ENCODE measurements at regions not wholly inside any gene's neighbourhood (a gene's known extent, or its start where the extent isn't known, plus 50 kb on each side); places are given as distances from the start of the nearest gene placed in this dataset.

DNA sequence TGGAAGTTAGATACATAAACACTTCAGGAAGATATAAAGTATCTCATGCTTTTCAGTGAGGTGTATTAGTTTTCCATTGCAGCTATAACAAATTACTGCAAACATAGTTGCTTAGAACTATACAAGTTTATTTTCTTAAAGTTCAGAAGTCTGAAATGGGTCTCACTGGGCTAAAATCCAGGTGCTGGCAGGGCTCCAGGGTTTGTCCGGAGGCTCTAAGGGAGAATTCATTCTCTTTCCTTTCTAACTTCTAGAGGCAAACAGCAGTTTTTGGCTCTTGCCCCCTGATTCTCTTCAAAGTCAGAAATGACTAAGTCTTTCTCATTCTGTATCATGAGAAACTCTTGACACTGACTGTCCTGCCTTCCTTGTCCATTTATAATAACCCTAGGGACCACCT is 138.8 kb downstream of the AASDHPPT start:
- no peak for DNase-seq (ENCODE audit: low read depth, low spot score)

DNA sequence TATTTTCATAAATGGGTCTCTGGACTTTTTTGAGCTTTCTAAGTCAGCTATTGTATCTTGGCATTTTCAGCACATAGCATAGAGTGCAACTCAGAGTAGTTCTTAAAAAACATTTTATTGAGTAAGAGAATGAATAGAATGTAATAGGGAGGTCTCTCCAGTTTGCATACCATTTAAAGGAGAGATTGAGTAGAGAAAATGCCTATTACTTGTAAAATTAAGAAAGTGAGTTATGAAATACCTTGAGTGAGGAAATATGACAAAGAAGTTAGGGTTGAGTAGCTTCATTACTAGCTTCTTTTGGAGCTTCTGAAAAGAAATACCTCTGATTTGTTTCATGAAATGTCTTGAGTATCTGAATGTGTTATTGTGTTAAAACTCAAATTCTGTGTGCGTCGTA is 140.0 kb downstream of the AASDHPPT start:
- no peak for DNase-seq (ENCODE audit: low read depth, low spot score)

DNA sequence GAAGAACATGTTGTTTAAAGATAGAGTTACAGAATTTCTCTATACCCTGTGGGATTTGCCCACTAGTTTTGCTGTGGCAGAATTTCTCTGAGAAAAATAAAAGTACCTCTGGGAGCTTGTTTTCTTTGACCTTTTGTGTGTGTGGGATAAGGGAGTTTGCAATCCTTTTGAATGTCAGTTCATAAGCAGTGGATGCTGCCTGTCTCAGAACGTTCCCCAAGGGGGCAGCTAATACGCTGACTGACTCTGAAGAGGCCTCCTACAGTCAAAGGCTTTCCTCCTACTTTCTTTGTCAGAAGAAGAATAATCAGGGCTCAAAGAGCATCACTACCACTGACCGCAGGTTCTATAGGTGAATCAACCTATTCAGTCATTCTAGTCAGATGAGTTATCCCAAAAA is 140.6 kb downstream of the AASDHPPT start:
- no peak for DNase-seq (ENCODE audit: low read depth, low spot score)

DNA sequence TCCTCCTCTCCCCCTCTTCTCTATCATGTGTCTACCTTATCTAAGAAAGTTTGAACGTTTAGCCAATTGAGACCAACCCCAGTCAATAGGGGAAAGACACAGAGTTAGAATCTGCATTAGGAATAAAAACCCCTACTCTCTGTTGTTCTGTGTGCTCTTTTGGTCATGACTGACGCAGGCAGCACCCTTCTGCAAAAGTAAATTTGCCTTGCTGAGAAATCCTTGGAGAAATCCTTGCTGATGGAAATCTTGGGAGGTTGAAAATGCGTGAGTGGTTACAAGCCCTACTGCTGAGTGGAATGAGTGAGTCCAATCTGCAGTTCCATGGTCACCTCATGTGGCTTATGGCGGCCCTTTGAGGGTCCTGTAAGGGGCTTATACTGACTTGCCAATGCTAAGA is 145.2 kb downstream of the AASDHPPT start:
- DNase-seq (ENCODE audit: low read depth, low spot score) = no peak

DNA sequence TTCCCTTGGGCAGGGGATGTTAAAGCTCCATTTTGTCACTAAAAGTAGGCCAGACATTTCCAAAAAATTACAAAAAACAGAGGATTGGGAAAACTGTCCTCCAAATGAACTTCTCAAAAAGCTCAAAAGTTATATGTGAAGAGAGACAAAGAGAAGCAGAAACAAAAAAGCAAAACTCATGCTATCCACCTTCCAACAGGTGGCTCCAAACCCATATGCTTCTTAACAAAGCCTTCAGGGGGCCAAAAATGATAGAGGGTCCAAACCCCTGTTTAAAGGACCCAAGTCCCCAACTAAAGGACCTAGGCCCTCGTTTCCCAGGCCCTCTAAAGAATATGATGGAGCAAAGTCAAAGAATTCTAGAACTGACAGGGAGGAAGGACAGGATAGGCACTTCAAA is 146.7 kb downstream of the AASDHPPT start:
- no peak for DNase-seq (ENCODE audit: low read depth, low spot score)

DNA sequence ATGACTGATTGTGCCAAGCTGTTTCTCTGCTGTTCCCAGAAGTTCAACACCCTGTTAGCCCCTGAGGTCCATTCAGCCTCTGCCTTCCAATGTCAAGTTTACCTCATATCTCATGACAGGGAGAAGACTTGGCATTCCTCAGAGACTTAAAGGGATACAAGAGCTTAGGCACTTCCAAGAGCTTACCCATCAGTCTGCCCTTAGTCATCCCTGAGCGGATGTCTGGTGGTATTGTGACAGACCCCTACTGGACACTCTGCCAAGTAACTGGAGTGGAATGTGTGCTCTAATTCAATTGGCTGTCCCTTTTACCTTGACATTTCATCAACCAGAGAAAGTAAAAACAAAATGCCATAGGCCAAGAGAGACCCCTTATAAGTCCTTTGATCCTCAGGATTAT is 151.5 kb downstream of the AASDHPPT start:
- DNase-seq (ENCODE audit: low read depth, low spot score) = no peak

DNA sequence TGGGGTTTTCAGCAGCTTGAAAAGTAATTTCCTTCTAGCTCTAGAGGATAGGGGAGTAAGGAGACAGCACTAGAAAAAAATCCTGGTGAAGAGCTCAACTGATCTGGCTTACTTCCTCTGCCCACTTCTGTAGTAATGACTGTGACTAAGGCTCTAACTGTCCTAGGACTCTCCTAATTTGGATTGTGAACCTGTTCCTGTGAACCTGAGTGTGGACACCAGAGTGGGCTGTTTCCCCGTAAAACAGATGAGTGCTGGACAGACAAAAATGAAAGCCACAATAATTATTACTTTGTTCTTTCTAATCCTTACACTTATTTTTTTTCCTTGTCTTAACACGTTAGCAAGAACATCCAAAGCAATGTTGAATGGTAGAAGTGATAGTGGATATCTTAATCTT is 154.1 kb downstream of the AASDHPPT start:
- DNase-seq (ENCODE audit: low read depth, low spot score) = no peak

DNA sequence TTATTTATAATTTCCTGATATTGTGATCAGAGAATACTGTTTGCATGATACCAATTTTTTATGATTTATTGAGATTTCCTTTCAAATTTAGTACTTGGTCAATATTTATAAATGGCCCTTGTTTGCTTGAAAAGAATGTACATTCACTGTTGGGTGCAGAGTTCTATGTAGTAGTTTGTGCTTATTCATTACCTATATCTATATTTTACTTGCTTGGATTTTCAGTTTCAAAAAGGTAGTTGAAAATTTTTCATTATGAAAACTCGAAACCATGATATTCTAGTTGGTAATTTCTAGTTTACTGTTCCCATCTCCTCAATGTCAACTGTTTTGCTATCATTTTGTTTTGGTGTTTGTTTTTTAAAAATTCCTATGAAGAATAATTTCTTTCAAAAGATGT is 155.7 kb downstream of the AASDHPPT start:
- no peak for DNase-seq (ENCODE audit: low read depth, low spot score)

DNA sequence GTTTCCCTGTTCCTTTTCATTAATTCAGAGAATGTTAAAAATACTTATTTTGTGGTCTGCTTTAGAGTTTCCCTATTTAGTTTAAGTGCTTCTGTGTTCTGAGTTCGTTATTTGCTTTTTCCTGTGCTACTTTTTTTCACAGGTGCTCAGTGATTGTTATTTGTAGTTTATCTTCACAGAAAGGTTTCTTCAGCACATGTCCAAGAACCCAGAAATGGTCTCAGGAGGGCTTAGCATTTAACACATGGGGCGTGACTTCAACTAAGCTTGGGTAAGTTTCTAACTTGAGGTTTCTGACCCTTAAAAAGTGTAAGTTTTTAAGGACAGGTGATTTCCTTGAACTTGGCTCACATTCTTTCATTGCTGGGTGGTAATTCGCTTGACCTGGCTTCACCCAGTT is 157.3 kb downstream of the AASDHPPT start:
- DNase-seq (ENCODE audit: low read depth, low spot score) = no peak

DNA sequence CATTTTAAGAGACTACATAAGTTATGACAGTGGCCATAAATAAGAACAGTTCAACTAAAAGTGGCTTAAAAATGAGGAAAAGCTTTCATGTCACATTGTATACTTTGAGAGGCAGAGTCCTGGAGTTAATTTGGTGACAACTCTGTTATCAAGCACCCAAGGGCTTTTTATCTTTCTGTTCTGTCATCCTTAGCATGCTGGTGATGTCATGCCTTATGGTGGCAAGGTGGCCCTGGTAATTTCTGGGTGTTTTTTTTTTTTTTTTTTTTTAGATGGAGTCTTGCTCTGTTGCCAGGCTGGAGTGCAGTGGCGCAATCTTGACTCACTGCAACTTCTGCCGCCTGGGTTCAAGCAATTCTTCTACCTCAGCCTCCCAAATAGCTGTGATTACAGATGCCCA is 158.8 kb downstream of the AASDHPPT start:
- DNase-seq (ENCODE audit: low read depth, low spot score) = no peak

DNA sequence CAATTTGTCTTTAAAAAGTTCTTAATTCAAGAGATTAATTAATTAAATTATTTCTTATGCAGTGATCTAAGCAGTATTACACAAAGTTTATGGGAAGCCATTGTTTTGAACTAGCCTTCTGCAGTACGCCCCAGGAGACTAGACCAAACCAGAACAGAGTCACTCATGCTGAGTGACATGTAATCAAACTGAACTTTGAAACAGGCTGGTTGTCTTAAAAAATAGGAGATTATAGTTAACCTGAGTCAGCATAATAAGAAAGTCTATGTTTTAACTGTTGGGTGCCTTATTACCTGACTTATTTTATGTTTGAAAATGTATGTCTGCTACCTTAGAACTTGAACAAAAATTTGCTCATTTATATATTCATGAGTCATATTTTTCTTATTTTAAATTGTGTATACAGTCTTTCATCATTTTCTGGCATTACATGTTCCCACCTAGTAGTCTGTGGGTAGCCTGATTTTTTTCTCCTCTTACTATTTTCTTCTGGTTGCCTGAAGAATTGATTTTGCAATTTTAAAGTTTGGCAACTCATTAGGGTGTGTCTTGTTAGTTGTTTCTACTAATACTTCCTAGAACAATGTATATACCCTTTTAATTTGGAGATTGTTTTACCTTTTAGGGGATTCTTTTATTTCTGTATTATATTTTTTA is 161.4 kb downstream of the AASDHPPT start:
- no peak for DNase-seq (ENCODE audit: low read depth, low spot score)

DNA sequence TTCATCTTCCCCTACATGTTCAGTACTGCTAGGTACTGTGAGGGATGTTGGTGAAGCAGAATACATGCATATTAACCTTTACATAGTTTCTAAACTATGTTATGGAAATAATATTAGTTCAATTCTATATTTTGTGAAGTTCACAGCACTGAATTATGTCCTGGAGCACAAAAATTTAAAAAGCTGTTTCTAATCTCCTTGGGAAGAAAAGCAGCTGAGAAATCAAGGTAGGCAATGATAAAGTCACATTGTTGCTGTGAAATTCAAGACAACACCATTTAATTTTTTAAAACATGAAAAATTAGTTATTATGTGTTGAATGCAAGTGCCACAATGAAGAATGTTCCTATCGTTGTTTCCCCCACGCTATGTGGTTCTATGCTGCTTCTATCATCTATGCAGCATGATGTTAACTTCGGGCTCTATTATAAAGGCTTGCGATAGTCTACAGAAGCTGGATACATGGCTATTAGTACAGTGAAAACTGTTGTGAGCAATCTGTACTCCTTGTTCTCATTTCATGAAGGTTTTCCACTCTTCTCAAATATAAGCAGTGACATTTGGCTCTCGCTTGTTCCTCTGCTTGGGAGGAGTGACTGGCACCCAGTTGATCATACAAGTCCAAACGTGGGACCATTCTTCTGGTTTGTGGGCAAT is 164.3 kb downstream of the AASDHPPT start:
- DNase-seq (ENCODE audit: low read depth, low spot score) = no peak

DNA sequence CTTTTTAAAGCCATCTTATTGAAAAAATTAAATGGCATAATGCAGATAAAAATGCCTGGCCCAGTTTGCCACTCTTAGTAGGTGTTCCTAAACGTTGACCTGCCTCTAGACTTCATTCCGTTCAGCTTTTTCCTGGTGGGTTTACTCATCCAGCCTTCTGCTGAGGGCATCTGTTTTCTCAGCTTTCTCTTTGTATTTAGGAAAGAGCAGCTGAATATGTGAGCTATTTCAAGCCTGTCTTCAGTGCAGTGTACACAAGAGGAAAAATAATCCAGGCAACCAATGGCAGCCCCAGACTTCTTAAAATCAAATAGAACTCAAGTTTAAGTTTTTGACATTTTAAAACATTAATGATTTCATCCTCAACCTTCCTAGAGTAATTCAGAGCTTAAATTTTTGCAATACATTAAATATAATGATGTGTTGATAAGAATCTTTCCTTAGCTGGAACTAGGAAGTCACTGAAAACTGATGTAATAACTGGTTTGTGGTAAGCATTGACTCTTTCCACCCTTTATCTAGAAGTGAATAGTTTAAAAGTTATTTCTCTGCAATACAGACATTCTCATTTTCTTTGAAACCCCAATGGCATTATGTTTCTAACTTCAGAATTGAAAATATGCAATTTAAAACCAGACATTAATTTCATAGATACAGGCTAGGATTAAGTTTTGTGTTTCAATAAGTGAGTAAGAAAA is 165.4 kb downstream of the AASDHPPT start:
- no peak for DNase-seq (ENCODE audit: low read depth, low spot score)

DNA sequence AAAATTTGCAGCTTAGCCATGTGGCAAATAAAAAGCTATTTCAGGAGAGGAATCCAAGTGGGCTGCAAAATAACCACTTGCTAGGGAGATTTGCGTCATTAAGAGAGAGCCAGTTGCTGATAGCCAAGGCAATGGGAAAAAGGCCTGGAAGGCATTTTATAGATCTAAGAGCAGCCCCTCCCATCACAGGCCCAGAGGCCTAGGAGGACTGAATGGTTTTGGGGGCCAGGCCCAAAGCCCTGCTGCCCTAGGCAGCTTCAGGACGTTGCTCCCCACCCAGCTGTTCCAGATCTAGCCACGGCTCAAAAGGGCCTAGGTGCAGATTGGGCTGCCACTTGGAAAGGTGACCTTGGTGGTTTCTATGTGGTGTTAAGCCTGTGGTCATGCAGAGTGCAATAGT is 169.0 kb downstream of the AASDHPPT start:
- DNase-seq (ENCODE audit: low read depth, low spot score) = no peak

DNA sequence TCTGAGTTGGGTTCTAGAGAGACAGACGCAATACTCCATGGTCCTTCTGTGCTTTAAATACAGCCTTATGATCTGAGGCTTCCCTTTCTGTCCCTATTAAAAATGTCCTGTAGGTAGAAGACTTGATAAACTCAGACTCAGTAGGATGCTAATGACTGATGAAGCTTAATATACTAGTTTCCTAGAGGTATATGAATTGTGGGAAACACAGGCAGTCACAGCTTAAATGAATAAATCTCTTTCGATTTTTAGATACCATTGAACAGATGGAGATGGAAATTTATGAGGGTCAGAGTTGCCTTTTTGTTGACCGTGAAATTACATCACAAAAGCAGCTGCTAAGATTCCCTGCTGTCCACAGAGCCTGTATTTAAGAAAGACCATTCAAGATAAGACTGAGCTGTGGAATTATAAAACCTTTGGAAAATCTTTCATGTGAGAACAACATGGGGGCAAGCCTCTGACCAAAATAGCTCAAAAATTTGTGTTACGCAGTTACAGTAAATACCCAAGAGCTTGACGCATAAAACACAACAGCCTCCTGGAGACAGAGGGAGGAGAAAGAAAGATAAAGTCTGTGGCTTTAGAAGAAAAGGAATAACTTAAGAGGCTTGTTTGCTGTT is 172.3 kb downstream of the AASDHPPT start:
- no peak for DNase-seq (ENCODE audit: low read depth, low spot score)

DNA sequence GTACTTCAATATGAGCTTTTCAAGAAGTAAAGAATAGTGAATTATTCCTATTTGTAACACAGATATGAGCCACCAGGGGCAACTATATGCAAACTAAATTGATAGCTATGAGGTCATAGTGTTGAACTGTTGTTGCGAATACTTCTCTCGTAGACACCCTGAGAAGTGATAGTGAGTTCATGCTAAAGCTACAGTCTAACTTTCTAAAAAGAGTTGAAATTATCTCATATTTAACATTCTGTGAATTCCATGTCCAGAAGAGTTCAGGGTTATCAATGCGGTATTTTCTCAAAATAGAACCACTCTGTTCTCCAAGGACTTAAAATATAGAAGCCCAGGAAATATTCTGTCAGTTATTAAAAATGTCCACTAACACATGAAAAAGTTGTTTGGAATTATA is 185.4 kb downstream of the AASDHPPT start:
- no peak for DNase-seq (ENCODE audit: low read depth, low spot score)

DNA sequence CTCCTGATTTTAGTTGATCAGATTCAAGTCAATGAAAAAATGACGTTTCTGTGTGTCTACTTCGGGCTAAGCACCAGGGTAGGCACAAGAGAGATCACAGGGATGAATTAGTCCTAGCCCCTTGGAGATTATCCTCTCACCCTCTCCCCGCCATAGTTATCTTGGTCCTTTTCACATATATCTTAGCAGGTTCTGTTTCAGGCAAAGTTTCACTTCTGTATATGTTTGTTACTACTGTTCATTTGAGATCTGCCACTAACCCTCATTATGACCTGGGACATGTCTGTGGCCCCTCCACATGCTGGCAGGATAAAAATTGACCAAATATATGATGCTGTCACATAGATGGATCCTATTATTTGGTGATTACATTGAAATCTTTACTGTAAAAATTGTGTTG is 186.1 kb downstream of the AASDHPPT start:
- no peak for DNase-seq (ENCODE audit: low read depth, low spot score)

DNA sequence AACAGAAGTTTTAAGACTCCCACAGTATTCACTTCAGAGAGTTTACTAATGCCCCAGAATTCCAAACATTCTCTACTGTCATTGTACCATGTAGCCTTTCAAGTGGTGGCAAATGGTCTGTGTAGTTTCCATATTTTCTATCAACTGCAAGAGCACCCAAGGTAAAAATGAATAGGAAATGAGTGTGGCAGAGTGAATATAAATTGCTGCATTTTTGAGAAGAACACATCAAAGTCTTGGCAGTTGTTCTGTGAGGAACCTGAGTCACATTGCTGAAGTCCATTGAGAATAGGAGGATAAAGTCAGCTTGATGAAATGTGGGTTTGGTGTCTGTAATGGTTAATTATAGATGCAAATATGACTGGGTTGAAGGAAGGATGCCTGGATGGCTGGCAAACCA is 193.6 kb downstream of the AASDHPPT start:
- DNase-seq (ENCODE audit: low read depth, low spot score) = no peak

DNA sequence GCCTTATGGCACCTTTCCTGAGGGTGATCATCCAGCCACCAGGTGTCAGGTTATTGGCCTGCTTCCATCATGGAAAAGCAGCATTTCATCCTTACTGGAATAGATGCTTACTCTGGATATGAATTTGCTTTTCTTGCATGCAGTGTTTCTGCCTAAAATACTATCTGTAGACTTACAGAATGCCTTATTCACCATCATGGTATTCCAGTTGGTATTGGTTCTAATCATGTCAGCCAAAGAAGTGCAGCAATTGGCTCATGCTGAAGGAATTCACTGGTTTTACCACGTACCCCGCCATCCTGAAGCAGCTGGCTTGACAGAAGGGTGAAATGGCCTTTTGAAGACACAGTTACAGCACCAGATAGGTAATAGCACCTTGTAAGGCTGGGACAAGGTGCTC is 194.2 kb downstream of the AASDHPPT start:
- DNase-seq (ENCODE audit: low read depth, low spot score) = no peak

DNA sequence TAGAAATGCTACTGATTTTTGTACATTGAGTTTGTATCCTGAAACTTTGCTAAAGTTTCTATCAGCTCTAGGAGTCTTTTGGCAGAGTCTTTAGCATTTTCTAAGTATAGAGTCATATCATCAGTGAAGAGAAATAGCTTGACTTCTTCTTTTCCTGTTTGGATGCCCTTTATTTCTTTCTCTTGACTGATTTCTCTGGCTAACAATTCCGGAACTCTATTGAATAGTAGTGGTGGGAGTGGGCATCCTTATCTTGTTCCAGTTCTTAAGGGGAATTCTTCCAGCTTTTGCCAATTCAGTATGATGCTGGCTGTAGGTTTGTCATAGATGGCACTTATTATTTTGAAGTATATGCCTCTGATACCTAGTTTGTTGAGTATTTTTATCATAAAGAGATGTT is 197.7 kb downstream of the AASDHPPT start:
- no peak for DNase-seq (ENCODE audit: low read depth, low spot score)

DNA sequence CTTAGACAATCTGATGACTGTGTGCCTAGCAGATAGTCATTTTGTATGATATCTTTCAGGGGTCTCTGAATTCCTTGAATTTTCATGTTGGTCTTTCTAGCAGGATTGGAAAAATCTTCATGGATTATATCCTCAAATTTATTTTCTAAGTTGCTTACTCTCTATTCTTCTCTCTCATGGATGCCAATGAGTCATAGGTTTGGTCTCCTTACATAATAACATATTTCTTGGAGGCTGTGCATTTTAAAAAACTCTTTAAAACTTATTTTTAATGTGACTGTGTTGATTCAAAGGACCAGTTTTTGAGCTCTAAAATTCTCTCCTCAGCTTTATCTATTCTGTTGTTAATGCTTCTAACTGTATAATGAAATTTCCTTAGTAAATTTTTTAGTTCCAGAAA is 198.7 kb downstream of the AASDHPPT start:
- no peak for DNase-seq (ENCODE audit: low read depth, low spot score)

DNA sequence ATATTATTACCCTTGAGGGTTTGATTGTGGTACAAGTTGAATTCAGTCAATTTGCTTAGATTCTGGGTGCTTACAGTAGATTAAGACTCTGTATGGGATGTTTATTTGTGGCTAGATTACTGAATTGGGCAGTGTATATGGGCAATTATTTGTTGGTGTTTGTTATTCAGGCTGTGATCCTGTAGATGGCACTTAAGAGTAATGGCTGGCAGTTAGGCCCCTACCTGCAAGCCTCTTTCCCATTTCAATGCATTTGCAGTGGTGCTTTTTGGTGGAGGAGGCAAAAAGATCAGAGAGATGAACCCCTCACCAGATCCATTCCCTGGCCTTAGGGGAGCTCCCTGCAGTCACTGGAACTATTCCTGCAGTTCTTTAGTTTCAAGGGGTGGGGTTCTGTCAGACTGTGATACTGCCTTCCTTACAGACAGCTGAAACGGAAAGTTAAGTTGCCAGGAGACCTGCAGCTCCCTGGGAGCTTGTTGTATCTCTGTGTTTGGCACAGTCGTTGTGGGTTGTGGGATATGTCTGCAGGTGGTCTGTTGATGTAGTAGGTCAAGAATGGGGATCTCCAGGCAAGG is 199.5 kb downstream of the AASDHPPT start:
- DNase-seq (ENCODE audit: low read depth, low spot score) = peak; percentile 15
